ENCODE measurements at regions not wholly inside any gene's neighbourhood (a gene's known extent, or its start where the extent isn't known, plus 50 kb on each side); places are given as distances from the start of the nearest gene placed in this dataset.

DNA sequence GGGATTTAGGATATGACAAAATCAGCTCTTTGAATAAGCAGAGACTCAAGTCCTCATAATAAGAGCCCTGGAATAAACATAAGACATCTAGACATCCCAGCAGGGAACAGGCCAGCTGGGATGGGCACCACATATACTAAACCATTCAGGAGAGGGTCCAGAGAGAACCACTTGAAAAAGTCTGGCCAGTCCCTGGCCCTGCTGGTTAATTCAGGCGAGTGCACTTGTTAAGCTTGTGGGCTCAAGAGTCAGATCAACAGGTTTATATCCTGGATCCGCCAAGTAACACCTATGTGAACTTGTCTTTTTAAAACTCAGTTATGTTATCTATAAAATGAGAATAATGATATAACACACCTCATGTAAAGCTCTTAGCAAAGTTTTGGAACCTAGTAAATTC lies 63.3 kb downstream of the CAVIN4 start:
- H3K9me2 ChIP-seq: no peaks in the 10 kb centered on the region
- ChIA-PET CTCF (interaction anchor here (0.8 to 1.2 kb wide), 2 partner anchors 39 to 60 kb away, joined by 4 read pairs; no protein-coding TSS in a partner anchor), POLR2A (no interaction called here)

GRCh38 chr9:100652850-100653249 lies 75.0 kb downstream of the CAVIN4 start:
- no peak for DNase-seq
- H3K79me2 ChIP-seq (ENCODE audit: insufficient read depth): no peaks in the 10 kb centered on the region
- no peaks in the 10 kb centered on the region for H4K20me1 ChIP-seq (ENCODE audit: insufficient read depth)
- H3K4me3 ChIP-seq (ENCODE audit: low read depth in 2 of 2, low read length in 1 of 2): no peak overlapping the region
- no peaks in the 10 kb centered on the region for H3K9me2 ChIP-seq
- no peak overlapping the region for H3K4me2 ChIP-seq
- H3K9me3 ChIP-seq: no peaks in the 10 kb centered on the region
- no peak overlapping the region for H3K9ac ChIP-seq
- H3K4me1 ChIP-seq (ENCODE audit: control insufficient read depth in 1 of 2, insufficient read depth in 2 of 2, low read depth in 1 of 2, low read length in 1 of 2): no peaks in the 10 kb centered on the region
- H2AFZ ChIP-seq (ENCODE audit: low read depth): no peak overlapping the region
- H3K27me3 ChIP-seq (ENCODE audit: insufficient read depth): no peaks in the 10 kb centered on the region
- no peaks in the 10 kb centered on the region for H3K36me3 ChIP-seq (replicated peaks in 1 of 2; ENCODE audit: control insufficient read depth in 1 of 2, insufficient read depth in 2 of 2, low read length in 1 of 2)
- WGBS (ENCODE audit: low lambda C conversion rate): 11% methylated on average over 4 of the region's 4 CpGs
- H3F3A ChIP-seq (replicated peaks; ENCODE audit: insufficient read depth): no peaks in the 10 kb centered on the region
- H3K27ac ChIP-seq (ENCODE audit: low read depth in 2 of 2, low read length in 1 of 2): no peak overlapping the region
- POLR2A ChIA-PET: no interaction called here
- CTCF ChIA-PET: no interaction called here
- TF ChIP-seq NRF1 (IDR thresholded peaks at IDR 0.05; ENCODE audit: low read depth, low read length) (no peak), RFX5 (IDR thresholded peaks at IDR 0.05; ENCODE audit: low read length) (no peak), YY1 (IDR thresholded peaks at IDR 0.05; ENCODE audit: low read depth) (no peak)

More for the DNA sequence above, 63.3 kb downstream of the CAVIN4 start:
- H3K27ac ChIP-seq (ENCODE audit: low read depth in 2 of 2, low read length in 1 of 2): no peak overlapping the region
- no peaks in the 10 kb centered on the region for H3K36me3 ChIP-seq (replicated peaks in 1 of 2; ENCODE audit: control insufficient read depth in 1 of 2, insufficient read depth in 2 of 2, low read length in 1 of 2)
- no peak overlapping the region for H2AFZ ChIP-seq (ENCODE audit: low read depth)
- no peaks in the 10 kb centered on the region for H3K79me2 ChIP-seq (ENCODE audit: insufficient read depth)
- no peaks in the 10 kb centered on the region for H3K27me3 ChIP-seq (ENCODE audit: insufficient read depth)
- 32% methylated on average over 2 of the region's 2 CpGs for WGBS (ENCODE audit: low lambda C conversion rate)
- no peak for DNase-seq
- no peaks in the 10 kb centered on the region for H3K9me3 ChIP-seq
- H3K4me3 ChIP-seq (ENCODE audit: low read depth in 2 of 2, low read length in 1 of 2): no peak overlapping the region
- TF ChIP-seq POLR2AphosphoS5 (IDR thresholded peaks at IDR 0.05; ENCODE audit: low read depth, low read length) (no peak), RAD21 (IDR thresholded peaks at IDR 0.05; ENCODE audit: low read length) (no peak), FOXJ3 (CRISPR knock-in tag; IDR thresholded peaks at IDR 0.05) (no peak), TCF12 (IDR thresholded peaks at IDR 0.05) (no peak), RXRA (IDR thresholded peaks at IDR 0.05; ENCODE audit: borderline replicate concordance, low read depth) (no peak), SMC3 (IDR thresholded peaks at IDR 0.05; ENCODE audit: low read depth, low read length) (no peak), CHD2 (IDR thresholded peaks at IDR 0.05; ENCODE audit: low read length, partially characterized antibody) (no peak), TAF1 (IDR thresholded peaks at IDR 0.05; ENCODE audit: borderline replicate concordance, low read depth, low read length) (no peak), FOXM1 (IDR thresholded peaks at IDR 0.05; ENCODE audit: low read depth) (no peak), EP300 (IDR thresholded peaks at IDR 0.05; ENCODE audit: borderline replicate concordance in 1 of 2, low read depth in 1 of 2, low read length in 1 of 2) (no peak), RCOR1 (IDR thresholded peaks at IDR 0.05; ENCODE audit: low read length) (no peak), TEAD4 (IDR thresholded peaks at IDR 0.05; ENCODE audit: borderline replicate concordance, insufficient read depth) (no peak), EZH2phosphoT487 (IDR thresholded peaks at IDR 0.05; ENCODE audit: borderline replicate concordance, low read depth) (no peak), ZBTB33 (IDR thresholded peaks at IDR 0.05; ENCODE audit: borderline replicate concordance, low read depth) (no peak), ELF1 (IDR thresholded peaks at IDR 0.05) (no peak)
- TF ChIP-seq, protein P1, sequence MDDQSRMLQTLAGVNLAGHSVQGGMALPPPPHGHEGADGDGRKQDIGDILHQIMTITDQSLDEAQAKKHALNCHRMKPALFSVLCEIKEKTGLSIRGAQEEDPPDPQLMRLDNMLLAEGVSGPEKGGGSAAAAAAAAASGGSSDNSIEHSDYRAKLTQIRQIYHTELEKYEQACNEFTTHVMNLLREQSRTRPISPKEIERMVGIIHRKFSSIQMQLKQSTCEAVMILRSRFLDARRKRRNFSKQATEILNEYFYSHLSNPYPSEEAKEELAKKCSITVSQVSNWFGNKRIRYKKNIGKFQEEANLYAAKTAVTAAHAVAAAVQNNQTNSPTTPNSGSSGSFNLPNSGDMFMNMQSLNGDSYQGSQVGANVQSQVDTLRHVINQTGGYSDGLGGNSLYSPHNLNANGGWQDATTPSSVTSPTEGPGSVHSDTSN (IDR thresholded peaks at IDR 0.05): no peak
- TF ChIP-seq, protein P2, sequence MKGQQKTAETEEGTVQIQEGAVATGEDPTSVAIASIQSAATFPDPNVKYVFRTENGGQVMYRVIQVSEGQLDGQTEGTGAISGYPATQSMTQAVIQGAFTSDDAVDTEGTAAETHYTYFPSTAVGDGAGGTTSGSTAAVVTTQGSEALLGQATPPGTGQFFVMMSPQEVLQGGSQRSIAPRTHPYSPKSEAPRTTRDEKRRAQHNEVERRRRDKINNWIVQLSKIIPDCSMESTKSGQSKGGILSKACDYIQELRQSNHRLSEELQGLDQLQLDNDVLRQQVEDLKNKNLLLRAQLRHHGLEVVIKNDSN (IDR thresholded peaks at IDR 0.05; ENCODE audit: borderline replicate concordance, low read depth): no peak
- H3K4me2 ChIP-seq: no peak overlapping the region
- no peaks in the 10 kb centered on the region for H3F3A ChIP-seq (replicated peaks; ENCODE audit: insufficient read depth)
- no peak overlapping the region for H3K9ac ChIP-seq
- no peaks in the 10 kb centered on the region for H4K20me1 ChIP-seq (ENCODE audit: insufficient read depth)
- no peaks in the 10 kb centered on the region for H3K4me1 ChIP-seq (ENCODE audit: control insufficient read depth in 1 of 2, insufficient read depth in 2 of 2, low read depth in 1 of 2, low read length in 1 of 2)

Measured in SK-N-SH (cell line).